ENCODE measurements at regions not wholly inside any gene's neighbourhood (a gene's known extent, or its start where the extent isn't known, plus 50 kb on each side); places are given as distances from the start of the nearest gene placed in this dataset.

DNA sequence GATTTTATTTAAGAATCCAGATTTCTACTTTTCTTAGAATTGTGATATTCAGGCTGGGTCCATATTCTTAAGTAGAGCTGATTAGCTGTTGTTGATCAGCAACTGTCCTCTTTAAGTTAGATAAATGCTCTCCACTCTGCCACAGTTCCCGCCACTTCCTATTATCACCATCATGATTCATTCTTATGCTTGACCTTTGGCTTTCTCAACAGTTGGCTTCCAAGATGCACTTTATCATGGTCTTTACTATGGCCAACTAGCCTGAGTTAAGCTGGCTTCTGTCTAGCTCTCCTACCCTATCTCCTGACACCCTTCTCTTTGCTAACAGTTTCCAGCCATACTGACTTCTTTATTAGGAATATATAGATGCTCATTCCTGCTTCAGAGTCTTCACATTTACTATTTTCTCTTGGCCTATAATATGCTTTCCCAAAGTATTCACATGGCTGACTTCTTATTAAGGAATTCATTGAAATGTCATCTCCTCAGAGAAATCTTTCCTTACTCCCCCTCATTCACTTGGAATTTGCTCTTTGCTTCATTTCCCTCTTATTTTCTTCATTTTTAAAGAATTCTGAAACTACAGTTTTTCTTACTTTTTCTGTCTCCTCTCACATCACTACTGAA, 149.0 kb upstream of the IGF1 start:
- TF ChIP-seq CTCF (IDR thresholded peaks at IDR 0.05): no peak

DNA sequence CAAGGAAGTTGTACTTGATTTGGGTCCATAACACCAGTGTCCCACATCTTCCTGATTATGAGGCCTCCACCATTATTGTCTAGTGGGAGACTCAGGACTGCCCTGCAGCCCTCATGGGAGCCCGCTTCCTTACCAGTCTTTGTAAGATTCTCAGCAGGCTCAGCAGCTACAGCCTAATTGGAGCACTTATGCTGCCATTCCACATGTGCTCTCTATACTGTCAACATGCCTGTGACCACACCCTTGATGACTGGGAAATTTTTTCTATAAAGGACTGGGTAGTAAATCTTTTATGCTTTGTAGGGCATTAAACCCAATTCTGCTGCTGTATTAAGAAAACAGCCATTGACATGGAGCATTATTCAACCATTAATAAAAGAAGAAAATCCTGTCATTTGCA, 145.5 kb upstream of the IGF1 start:
- no peak for TF ChIP-seq CTCF (IDR thresholded peaks at IDR 0.05)

DNA sequence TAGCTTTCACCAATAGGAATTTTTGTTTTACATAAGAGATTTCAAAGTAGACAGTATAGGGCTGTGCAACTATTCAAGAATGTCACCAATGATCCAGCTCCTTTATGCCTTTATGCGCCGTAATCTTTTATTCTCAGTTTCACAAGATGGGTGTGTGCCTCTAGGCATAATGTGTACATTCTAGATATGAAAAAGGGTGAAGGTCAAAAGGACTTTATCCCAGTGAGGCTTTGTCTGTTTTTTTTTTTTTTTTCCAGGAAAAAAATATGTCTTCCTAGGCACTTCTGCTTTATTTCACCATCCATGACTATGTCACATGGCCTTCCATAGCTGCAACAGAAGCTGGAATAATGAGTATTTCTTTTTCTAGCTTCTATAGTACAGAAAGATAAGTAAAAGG, 142.3 kb upstream of the IGF1 start:
- no peak for TF ChIP-seq CTCF (IDR thresholded peaks at IDR 0.05)

- no peak for TF ChIP-seq CTCF (IDR thresholded peaks at IDR 0.05)
Measured at GRCh38 chr12:102618197-102618877, 138.0 kb upstream of the IGF1 start.

DNA sequence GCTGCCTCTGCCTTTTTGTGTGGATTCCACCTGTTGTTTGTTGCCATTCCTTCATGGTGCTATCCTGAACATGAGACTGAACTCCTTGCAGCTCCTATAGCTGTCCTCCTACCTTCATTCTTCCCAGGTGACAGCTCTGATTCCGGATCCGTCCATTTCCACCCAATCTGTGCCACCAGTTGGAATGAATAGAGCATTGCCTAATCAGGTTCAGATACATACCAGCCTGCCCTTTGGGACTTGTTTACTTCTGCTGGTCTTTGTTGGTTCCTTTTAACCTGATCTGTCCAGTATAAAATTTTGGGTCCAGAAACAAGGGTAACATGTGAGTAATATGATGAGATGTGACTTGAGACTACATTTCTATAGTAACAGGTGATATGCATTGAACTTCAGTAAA, 136.3 kb upstream of the IGF1 start:
- TF ChIP-seq CTCF (IDR thresholded peaks at IDR 0.05): no peak

- TF ChIP-seq CTCF (IDR thresholded peaks at IDR 0.05): no peak
Measured at GRCh38 chr12:102611995-102612394, 131.6 kb upstream of the IGF1 start.

DNA sequence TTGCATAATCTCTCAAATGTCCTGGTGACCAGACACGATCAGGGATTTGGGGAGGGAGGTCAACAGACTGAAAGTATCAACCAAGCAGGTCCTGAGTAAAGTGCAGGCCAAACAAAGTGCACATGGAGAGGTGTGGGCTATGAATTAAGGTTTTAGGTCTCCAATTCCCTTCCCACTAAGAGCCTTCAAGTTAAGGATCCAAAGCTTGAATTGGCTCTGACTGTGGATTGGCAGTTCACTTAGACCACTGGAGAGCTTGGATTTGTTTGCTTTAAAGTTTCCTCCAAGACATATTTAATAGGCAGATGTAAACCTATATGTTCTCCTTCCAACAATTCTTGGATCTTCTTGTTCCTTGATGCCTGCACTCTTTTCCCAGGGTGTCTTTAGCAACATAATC, 129.6 kb upstream of the IGF1 start:
- TF ChIP-seq CTCF (IDR thresholded peaks at IDR 0.05): no peak
